GM19025 (cell line): ENCODE measurements at regions not wholly inside any gene's neighbourhood (a gene's known extent, or its start where the extent isn't known, plus 50 kb on each side); places are given as distances from the start of the nearest gene placed in this dataset.
"Not testable (repeated sequence)": the region's sequence is repeated elsewhere in the genome, so short reads cannot be mapped to it uniquely, and the experiment has no call there.

Source experiments
- ATAC-seq: cut with Tn5 transposase; IDR thresholded peaks from one replicate; pipeline ENCODE4 v1.9.1; 2021; ENCODE audit warnings: mild to moderate bottlenecking, low read depth, moderate library complexity; ENCODE audit not compliant: unreplicated experiment

- ATAC-seq: no peak
These were observed 467.5 kb upstream of the ADGRB3 start for GRCh38 chr6:68167604-68168003.

GRCh38 chr6:68160812-68161211 is 474.3 kb upstream of the ADGRB3 start:
- ATAC-seq: not testable (repeated sequence)

- ATAC-seq: no peak
These were observed 474.7 kb upstream of the ADGRB3 start for GRCh38 chr6:68160348-68160747.

- no peak for ATAC-seq
These were observed 475.6 kb upstream of the ADGRB3 start for GRCh38 chr6:68159433-68159832.

- no peak for ATAC-seq
These were observed 476.8 kb upstream of the ADGRB3 start for GRCh38 chr6:68158256-68158655.

GRCh38 chr6:68144667-68145066 is 490.4 kb upstream of the ADGRB3 start:
- ATAC-seq: no peak

GRCh38 chr6:68141190-68141589 is 493.9 kb upstream of the ADGRB3 start:
- no peak for ATAC-seq

- ATAC-seq: no peak
These were observed 496.0 kb upstream of the ADGRB3 start for GRCh38 chr6:68139130-68139529.

- ATAC-seq: no peak
These were observed 500.3 kb upstream of the ADGRB3 start for GRCh38 chr6:68134796-68135195.

- ATAC-seq: no peak
These were observed 506.9 kb upstream of the ADGRB3 start for GRCh38 chr6:68128211-68128610.

- ATAC-seq: no peak
These were observed 508.0 kb upstream of the ADGRB3 start for GRCh38 chr6:68127074-68127473.

GRCh38 chr6:68126089-68126749 is 508.9 kb upstream of the ADGRB3 start:
- peak; percentile 87 for ATAC-seq

- ATAC-seq: not testable (repeated sequence)
These were observed 512.1 kb upstream of the ADGRB3 start for GRCh38 chr6:68122975-68123374.

- no peak for ATAC-seq
These were observed 513.0 kb upstream of the ADGRB3 start for GRCh38 chr6:68122032-68122431.

- ATAC-seq: not testable (repeated sequence)
These were observed 514.1 kb upstream of the ADGRB3 start for GRCh38 chr6:68120954-68121353.

- no peak for ATAC-seq
These were observed 520.5 kb upstream of the ADGRB3 start for GRCh38 chr6:68114463-68115047.

- no peak for ATAC-seq
These were observed 526.7 kb upstream of the ADGRB3 start for GRCh38 chr6:68108233-68108835.

GRCh38 chr6:68094070-68094469 is 541.0 kb upstream of the ADGRB3 start:
- no peak for ATAC-seq

- peak; percentile 66 for ATAC-seq
These were observed 547.5 kb upstream of the ADGRB3 start for GRCh38 chr6:68087399-68088133.

GRCh38 chr6:68086199-68086598 is 548.9 kb upstream of the ADGRB3 start:
- no peak for ATAC-seq

- not testable (repeated sequence) for ATAC-seq
These were observed 549.5 kb upstream of the ADGRB3 start for GRCh38 chr6:68085599-68085998.
